CD4-positive, alpha-beta T cell treated with Interleukin-12 subunit alpha and Interleukin-12 subunit beta, for 1 hour (primary cell): ENCODE measurements at regions not wholly inside any gene's neighbourhood (a gene's known extent, or its start where the extent isn't known, plus 50 kb on each side); places are given as distances from the start of the nearest gene placed in this dataset.
"Not testable (repeated sequence)": the region's sequence is repeated elsewhere in the genome, so short reads cannot be mapped to it uniquely, and the experiment has no call there.

Experiments
- DNase-seq: peaks from one replicate; pipeline ENCODE4 v3.0.0-alpha.2; 2020

GRCh38 chr17:51347851-51348584, 87.7 kb downstream of the UTP18 start:
- no peak for DNase-seq

DNA sequence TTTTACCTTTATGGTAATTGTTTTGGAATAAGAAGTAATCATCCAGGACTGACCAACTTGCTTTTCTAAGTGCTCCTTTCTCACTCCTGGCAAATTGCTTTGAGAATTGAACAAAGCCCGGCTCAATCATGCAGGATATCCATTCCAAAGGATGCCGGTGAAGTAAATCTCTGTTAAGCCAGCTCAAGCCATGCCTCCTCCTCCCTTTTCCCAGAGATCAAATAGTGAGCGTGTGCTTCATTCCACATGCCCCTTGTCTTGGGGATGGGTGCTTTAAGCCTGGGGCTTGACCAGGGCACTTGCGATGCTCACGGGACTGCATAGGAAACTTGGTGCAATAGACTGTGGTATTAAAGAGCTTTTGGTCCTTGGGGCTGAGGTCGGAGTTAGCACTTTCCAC, 90.7 kb downstream of the UTP18 start:
- DNase-seq, result no peak

GRCh38 chr17:51351890-51352289, 91.5 kb downstream of the UTP18 start:
- no peak for DNase-seq

DNA sequence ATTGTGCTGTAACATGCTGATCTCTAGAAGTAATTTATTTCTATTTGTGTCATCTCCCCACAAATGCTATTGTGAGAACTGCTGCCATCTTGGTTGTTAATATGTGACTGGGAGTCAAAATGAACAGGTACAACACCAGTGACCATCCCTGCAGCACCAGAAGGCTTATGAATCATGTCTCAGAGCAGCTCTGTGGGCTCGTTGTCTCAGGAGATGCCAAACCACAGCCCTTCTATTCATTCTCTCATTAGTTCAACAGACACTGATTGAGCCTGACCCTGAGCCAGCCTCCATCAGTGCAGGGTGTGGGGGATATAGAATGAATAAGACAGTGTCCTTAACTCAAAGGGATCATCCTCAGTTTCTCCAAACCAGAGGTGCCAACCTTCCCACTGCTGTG, 92.5 kb downstream of the UTP18 start:
- no peak for DNase-seq

- DNase-seq, result no peak
Measured at GRCh38 chr17:51353296-51353695, 93.0 kb downstream of the UTP18 start.

DNA sequence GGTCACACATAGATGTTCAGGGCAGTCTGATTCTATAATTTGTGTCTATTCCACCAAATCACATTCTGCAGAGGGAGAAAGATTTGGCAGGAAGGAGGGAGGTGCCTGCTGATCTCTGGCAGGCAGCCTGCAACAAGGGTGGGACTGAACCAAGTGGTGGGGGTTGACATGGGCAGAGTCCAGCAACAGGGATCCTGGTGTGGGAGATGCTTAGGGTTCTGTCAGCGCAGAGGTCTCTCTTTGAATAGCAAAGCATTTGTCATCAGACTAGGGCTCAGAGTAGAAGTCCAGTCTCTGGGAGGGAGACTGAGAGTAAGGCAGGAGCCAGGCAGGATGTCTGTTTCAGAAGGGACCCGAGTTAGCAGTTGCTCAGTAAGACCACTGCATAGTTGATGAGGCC, 94.6 kb downstream of the UTP18 start:
- no peak for DNase-seq

GRCh38 chr17:51355441-51356410, 95.4 kb downstream of the UTP18 start:
- no peak for DNase-seq

DNA sequence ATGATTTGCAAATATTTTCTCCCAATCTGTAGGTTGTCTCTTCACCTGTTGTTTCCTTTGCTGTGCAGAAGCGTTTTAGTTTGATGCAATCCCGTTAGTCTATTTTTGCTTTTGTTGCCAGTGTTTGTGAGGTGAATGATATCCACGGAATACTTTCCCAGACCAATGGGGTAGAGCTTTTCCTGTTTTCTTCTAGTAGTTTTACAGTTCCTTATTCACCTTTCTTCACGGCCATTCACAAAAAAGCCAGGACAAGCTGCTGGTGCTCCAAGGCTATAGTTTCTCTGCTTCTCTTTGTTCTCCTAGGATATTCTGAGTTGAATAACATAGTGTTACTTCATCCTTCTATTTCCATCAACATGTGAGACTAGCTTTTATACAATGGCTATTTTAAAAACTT, 98.7 kb downstream of the UTP18 start:
- DNase-seq, result no peak

GRCh38 chr17:51362811-51363585, 102.7 kb downstream of the UTP18 start:
- no peak for DNase-seq

DNA sequence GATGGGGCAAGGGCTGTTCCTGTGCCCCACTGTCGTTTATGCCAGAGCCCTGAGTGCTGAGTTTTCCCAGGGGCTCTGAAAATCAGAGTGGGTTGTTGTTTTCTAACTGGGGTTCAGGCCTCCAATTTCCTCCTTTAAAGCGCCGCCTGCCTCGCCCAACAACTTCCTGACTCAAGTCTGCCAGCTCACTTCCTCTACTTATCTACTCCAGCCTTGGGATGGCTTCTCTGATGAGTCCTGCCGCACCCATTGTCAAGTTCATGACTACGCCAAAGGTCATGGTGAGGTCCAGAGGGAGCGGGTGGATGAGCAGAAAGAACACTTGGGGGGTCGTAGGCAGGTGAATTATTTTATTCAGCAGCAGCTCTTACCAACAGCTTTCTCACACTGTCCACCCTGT, 104.7 kb downstream of the UTP18 start:
- DNase-seq, result peak; percentile 8

- no peak for DNase-seq
Measured at GRCh38 chr17:51366866-51367265, 106.5 kb downstream of the UTP18 start.

DNA sequence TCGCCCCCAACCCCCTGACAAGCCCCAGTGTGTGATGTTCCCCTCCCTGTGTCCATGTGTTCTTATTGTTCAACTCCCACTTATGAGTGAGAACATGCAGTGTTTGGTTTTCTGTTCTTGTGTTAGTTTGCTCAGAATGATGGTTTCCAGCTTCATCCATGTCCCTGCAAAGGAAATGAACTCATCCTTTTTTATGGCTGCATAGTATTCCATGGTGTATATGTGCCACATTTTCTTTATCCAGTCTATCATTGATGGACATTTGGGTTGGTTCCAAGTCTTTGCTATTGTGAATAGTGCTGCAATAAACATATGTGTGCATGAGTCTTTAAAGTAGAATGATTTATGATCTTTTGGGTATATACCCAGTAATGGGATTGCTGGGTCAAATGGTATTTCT, 107.5 kb downstream of the UTP18 start:
- DNase-seq, result not testable (repeated sequence)

- peak; percentile 64 for DNase-seq
Measured at GRCh38 chr17:51371732-51372151, 111.4 kb downstream of the UTP18 start.

- DNase-seq, result peak; percentile 14
Measured at GRCh38 chr17:51372345-51373004, 112.1 kb downstream of the UTP18 start.

DNA sequence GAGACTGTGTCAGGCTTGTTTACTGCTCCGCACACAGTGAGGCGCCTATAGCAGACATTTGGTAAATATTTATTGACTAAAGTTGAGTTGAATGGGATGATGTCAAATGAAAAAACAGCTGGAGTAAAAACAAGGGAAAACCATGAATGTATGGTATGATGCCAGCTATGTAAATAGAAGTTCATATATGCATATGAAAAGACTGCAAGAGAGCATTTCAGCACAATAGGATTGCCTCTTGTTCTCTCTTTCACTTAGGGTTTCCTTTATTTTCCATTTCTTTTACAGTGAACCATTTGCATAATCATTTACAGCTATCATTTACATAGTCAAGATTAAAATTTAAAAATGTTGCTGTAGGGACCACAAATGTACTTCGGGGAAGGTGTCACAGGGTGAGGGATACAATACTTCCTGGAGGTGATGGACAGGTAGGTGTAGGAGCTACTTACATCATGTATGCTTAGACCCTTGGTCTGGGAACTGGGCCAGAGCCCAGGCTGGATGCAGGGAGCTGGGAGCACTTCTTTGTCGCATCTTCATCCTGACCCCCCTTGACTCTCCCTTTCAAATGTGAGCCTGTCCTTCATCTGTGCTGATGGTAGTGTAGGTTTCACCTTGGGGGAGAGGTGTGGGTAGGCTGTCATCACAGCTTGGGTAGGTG, 113.3 kb downstream of the UTP18 start:
- no peak for DNase-seq

GRCh38 chr17:51374209-51374608, 113.9 kb downstream of the UTP18 start:
- DNase-seq, result no peak

DNA sequence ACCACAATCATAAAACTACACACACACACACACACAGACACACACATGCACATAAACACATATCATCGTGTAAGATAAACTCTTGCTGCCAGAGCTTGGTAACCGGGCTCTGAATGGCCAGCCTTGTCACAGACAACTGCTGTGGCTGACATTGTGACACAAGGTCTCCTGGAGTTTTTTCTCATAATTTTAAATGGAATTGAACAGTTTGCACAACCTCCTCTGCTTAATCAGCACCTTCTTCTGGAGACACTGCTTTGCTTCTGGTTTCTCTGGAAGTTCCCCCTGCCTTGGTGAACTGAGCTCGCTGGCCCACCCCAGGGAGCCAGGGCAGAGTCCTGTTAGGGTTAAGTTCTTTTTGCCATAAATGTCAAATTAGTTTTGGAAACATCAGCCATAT, 115.4 kb downstream of the UTP18 start:
- no peak for DNase-seq

- DNase-seq, result no peak
Measured at GRCh38 chr17:51376739-51377138, 116.4 kb downstream of the UTP18 start.

GRCh38 chr17:51381262-51381661, 120.9 kb downstream of the UTP18 start:
- DNase-seq, result no peak

- DNase-seq, result no peak
Measured at GRCh38 chr17:51385208-51385607, 124.9 kb downstream of the UTP18 start.

DNA sequence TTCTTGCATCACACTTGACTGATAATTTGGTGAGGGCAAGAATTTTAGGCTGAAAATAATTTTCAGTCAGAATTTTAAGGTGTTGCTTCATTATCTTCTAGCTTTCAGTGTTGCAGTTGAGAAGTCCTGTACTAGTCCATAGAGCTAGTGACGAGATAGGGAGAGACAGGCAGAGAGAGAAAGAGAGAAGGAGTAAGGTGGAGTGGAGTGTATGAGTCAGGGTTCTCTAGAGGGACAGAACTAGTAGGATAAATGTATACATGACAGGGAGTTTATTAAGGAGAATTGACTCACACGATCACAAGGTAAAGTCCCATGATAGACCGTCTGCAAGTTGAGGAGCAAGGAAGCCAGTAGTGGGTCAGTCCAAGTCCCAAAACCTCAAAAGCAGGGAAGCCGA, 127.2 kb downstream of the UTP18 start:
- no peak for DNase-seq

GRCh38 chr17:51387986-51388385, 127.6 kb downstream of the UTP18 start:
- DNase-seq, result no peak
